Uterus (tissue), 2 donors: ENCODE measurements at regions not wholly inside any gene's neighbourhood (a gene's known extent, or its start where the extent isn't known, plus 50 kb on each side); places are given as distances from the start of the nearest gene placed in this dataset.

Experiments
- CTCF ChIP-seq, 4 experiments: fragments of 200-600 bp in 2 of 4; fragments of 450-650 bp in 2 of 4; sonication (generic) in 2 of 4; IDR thresholded peaks; one replicate each; pipeline ENCODE4 v1.5.1; 2016 to 2019; ENCODE audit warnings: antibody characterized with exemption in 4 of 4, mild to moderate bottlenecking in 2 of 4, moderate library complexity in 1 of 4
- POLR2A ChIP-seq, 2 donors: fragments of 450-650 bp; IDR thresholded peaks; one replicate each; pipeline ENCODE4 v1.6.1; 2016; ENCODE audit warnings: antibody characterized with exemption in 2 of 2, mild to moderate bottlenecking in 1 of 2, moderate library complexity in 1 of 2

- TF ChIP-seq CTCF (IDR thresholded peaks at IDR 0.05) (no peak), POLR2A (IDR thresholded peaks at IDR 0.05) (no peak)
Measured at GRCh38 chr6:11429577-11429976, 108.0 kb upstream of the TMEM170B start.
